Progenitor cell of endocrine pancreas (in vitro differentiated cells): ENCODE measurements at regions not wholly inside any gene's neighbourhood (a gene's known extent, or its start where the extent isn't known, plus 50 kb on each side); places are given as distances from the start of the nearest gene placed in this dataset.

Source experiments
- DNase-seq: peaks from one replicate; pipeline ENCODE4 v3.0.0; 2021; ENCODE audit warnings: low spot score; ENCODE audit not compliant: unreplicated experiment
- H3K27ac Mint-ChIP-seq: 2 replicates; pipeline ENCODE4 v1.8.0; 2021; ENCODE audit warnings: mild to moderate bottlenecking, moderate library complexity, mixed read lengths
- H3K27me3 Mint-ChIP-seq: 2 replicates; pipeline ENCODE4 v1.8.0; 2021; ENCODE audit warnings: mixed read lengths
- H3K36me3 Mint-ChIP-seq: 2 replicates; pipeline ENCODE4 v1.8.0; 2022; ENCODE audit warnings: mixed read lengths; ENCODE audit not compliant: insufficient read depth
- H3K4me1 Mint-ChIP-seq: 2 replicates; pipeline ENCODE4 v1.8.0; 2021; ENCODE audit warnings: low read depth, mixed read lengths
- H3K4me3 Mint-ChIP-seq: 2 replicates; pipeline ENCODE4 v1.8.0; 2021; ENCODE audit warnings: low read depth, mild to moderate bottlenecking, moderate library complexity, mixed read lengths
- H3K9me3 Mint-ChIP-seq: 2 replicates; pipeline ENCODE4 v1.8.0; 2021; ENCODE audit warnings: low read depth, mixed read lengths
- CTCF ChIP-seq: fragments of 200-600 bp; sonication (generic); IDR thresholded peaks from one replicate; pipeline ENCODE4 v1.5.0; 2021; ENCODE audit warnings: antibody characterized with exemption, mild to moderate bottlenecking; ENCODE audit not compliant: unreplicated experiment

DNA sequence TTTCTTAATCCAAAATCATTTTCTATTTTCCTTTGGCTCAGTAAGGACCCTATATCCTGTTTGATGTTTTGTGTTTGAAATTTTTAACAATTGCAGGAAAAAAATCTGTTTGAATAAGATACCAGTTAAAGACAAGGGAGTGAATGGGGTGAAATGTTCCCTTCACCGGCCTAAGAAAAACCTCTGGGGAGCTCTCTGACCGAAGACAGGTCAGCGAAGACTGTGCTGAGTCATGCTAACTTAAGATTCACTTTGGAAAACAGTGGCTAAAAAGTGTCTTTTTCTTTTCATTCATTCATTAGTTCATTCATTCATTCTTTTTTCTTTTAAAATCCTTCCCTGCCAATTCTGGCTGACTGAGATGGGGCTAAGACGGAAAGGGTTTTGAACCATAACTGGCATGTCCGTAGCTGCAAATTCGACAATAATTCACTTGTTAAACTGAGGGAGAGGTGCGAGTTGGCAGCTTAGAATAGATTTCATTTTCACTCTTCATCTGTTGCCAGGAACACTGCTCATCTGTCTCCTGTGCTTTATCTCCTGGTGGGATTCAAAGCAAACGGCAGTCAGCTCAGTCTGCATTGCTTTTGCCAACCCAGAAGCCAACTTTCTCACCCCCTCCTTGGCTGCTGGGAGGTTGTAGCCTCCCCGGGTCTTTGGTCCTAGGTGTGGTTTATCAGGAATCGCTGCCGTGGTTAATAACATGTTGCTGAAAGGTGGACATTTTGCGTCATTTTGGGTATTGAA lies 434.0 kb upstream of the LARGE1 start:
- Mint-ChIP-seq H3K27ac (no peak overlapping the region), H3K4me3 (no peak overlapping the region), H3K27me3 (peaks cover 17% of the 10 kb centered on the region), H3K36me3 (no peaks in the 10 kb centered on the region), H3K4me1 (no peaks in the 10 kb centered on the region), H3K9me3 (no peaks in the 10 kb centered on the region)
- TF ChIP-seq CTCF, result no peak
- no peak for DNase-seq

DNA sequence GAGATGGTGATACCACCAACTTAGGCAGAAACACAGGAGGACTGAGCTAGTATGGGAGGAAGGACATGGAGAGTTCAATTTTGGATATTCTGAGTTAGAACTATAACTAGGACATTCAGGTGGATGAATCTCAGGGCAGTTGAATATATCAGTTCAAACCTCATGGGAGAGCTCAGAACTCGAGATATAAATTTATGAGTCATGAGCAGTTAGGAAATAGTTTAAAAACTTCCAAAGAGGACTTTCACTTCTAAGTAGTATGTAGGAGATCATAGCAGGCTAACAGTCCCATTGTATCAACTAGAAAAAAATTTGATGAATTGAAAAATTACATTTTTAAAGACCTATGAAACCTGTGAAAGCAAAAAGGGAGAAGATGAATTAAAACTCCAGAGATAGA lies 436.2 kb upstream of the LARGE1 start:
- no peak overlapping the region for H3K4me3 Mint-ChIP-seq
- no peaks in the 10 kb centered on the region for H3K36me3 Mint-ChIP-seq
- H3K4me1 Mint-ChIP-seq, result no peaks in the 10 kb centered on the region
- no peak for TF ChIP-seq CTCF
- no peaks in the 10 kb centered on the region for H3K9me3 Mint-ChIP-seq
- H3K27me3 Mint-ChIP-seq, result peaks cover 7% of the 10 kb centered on the region
- DNase-seq, result no peak
- H3K27ac Mint-ChIP-seq, result no peak overlapping the region

- no peaks in the 10 kb centered on the region for H3K36me3 Mint-ChIP-seq
- TF ChIP-seq CTCF, result no peak
- DNase-seq, result no peak
- peaks cover 23% of the 10 kb centered on the region for H3K27me3 Mint-ChIP-seq
- no peak overlapping the region for H3K4me3 Mint-ChIP-seq
- H3K4me1 Mint-ChIP-seq, result no peaks in the 10 kb centered on the region
- peaks cover 8% of the 10 kb centered on the region for H3K9me3 Mint-ChIP-seq
- H3K27ac Mint-ChIP-seq, result no peak overlapping the region
These were observed 450.4 kb upstream of the LARGE1 start for GRCh38 chr22:34370711-34371110.

DNA sequence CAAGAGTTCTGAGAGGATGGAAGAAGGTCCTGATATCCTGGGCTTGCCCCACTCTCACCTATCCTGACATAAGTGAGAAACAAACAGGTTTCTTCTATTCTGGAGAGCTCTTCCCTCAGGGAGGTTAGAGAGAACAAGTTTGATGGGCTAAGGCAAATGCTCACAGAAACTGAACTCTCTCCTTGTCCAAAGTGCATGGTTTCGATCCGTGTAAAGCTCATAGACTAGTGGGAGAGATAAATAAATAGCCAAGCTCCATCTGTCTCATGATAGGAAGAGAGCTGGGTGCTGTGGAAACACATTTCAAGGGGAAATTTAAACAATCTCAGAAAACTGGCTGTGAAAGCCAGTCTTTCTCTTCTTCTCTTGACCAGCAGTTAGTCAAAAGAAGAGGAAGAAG lies 459.5 kb upstream of the LARGE1 start:
- no peak overlapping the region for H3K4me3 Mint-ChIP-seq
- no peaks in the 10 kb centered on the region for H3K36me3 Mint-ChIP-seq
- H3K4me1 Mint-ChIP-seq, result no peaks in the 10 kb centered on the region

GRCh38 chr22:34380532-34380931 lies 460.3 kb upstream of the LARGE1 start:
- TF ChIP-seq CTCF, result no peak
- peaks cover 13% of the 10 kb centered on the region for H3K27me3 Mint-ChIP-seq
- H3K36me3 Mint-ChIP-seq, result no peaks in the 10 kb centered on the region
- H3K4me1 Mint-ChIP-seq, result no peaks in the 10 kb centered on the region
- no peak overlapping the region for H3K4me3 Mint-ChIP-seq
- peaks cover 4% of the 10 kb centered on the region for H3K9me3 Mint-ChIP-seq
- H3K27ac Mint-ChIP-seq, result no peak overlapping the region
- no peak for DNase-seq

More for the DNA sequence above, 459.5 kb upstream of the LARGE1 start:
- no peak for DNase-seq
- Mint-ChIP-seq H3K27ac (no peak overlapping the region), H3K9me3 (peaks cover 4% of the 10 kb centered on the region), H3K27me3 (peaks cover 13% of the 10 kb centered on the region)
- TF ChIP-seq CTCF, result no peak
